H1 (cell line): ENCODE measurements at regions not wholly inside any gene's neighbourhood (a gene's known extent, or its start where the extent isn't known, plus 50 kb on each side); places are given as distances from the start of the nearest gene placed in this dataset.

ENCODE experiments used
- CHD7 ChIP-seq: fragments of 300-600 bp; sonication (generic); IDR thresholded peaks from 2 replicates; pipeline ENCODE4 v1.7.1; 2012; ENCODE audit warnings: low read length, moderate library complexity, mild to moderate bottlenecking, inconsistent platforms; ENCODE audit not compliant: insufficient replicate concordance
- JUND ChIP-seq: IDR thresholded peaks from 2 replicates; pipeline ENCODE4 v1.6.1; 2011; ENCODE audit warnings: mild to moderate bottlenecking, improper control_type of control experiment, low read length
- RBBP5 ChIP-seq: IDR thresholded peaks from 2 replicates; pipeline ENCODE4 v1.7.1; 2012; ENCODE audit warnings: low read depth, mild to moderate bottlenecking, inconsistent platforms, low read length, moderate library complexity, borderline replicate concordance
- TF ChIP-seq, protein P1 (sequence below): IDR thresholded peaks from 2 replicates; pipeline ENCODE4 v1.6.1; 2011; ENCODE audit warnings: low read depth, mild to moderate bottlenecking, low read length; ENCODE audit not compliant: insufficient read depth

DNA sequence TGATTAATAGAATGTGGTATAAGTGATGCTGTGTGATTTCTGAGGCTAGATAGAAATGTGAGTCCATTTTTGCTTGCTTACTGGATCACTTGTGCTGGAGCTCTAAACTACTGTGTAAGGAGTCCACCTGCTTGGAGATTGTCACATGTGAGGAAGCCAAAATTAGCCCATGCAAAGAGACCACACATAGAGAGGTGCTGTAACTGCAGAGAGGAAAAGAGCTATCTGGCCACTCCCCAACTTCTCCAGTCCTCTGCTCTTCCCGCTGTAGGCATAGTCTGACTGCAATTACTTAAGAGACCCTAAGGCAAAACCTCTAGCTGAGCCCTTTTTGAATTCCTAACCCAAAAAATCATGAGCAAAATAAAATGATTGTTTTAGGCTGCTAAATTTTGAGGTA is 120.6 kb upstream of the FBXO11 start (continued):
- TF ChIP-seq, protein P1, sequence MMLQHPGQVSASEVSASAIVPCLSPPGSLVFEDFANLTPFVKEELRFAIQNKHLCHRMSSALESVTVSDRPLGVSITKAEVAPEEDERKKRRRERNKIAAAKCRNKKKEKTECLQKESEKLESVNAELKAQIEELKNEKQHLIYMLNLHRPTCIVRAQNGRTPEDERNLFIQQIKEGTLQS, result no peak
- TF ChIP-seq RBBP5 (no peak), CHD7 (no peak), JUND (no peak)
